GM21367 (cell line): ENCODE measurements at regions not wholly inside any gene's neighbourhood (a gene's known extent, or its start where the extent isn't known, plus 50 kb on each side); places are given as distances from the start of the nearest gene placed in this dataset.

Experiments used
- ATAC-seq: cut with Tn5 transposase; IDR thresholded peaks from one replicate; pipeline ENCODE4 v1.9.1; 2021; ENCODE audit not compliant: unreplicated experiment

DNA sequence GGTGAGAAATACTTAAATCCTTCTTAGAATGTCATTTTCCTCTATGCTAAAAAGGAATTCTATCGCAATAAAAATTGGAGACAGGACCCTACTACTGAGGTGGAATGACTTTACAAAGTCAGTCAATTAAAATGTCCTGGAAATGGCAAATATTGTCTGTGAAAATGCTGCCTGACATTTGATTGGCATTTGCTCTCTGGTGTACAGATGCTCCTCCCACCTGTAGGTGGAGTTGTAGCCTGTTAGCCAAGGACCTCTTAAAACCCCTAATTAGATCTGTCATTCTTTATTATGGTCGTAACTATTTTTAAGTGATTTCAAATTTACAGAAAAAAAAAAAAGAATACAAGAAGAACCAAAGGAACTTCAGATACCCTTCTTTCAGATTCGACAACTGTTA lies 393.1 kb upstream of the KLHL29 start:
- no peak for ATAC-seq

DNA sequence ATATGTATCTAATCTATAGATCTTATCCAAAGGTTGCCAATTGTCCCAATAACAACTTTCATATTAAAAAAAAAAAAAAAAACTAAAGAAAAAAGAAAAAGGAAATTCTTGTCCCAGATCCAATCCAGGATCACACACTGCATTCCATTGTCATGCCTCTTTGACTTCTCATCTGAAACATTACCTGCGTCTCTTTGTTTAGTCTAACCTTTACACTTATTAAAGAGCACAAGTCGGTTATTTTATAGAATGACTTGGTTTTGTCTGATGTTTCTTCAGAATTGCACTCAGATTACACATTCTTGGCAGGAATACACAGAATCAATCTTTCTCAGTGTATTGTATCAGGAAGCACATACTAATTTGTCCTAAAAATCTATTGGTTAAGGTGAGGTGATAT lies 392.5 kb upstream of the KLHL29 start:
- ATAC-seq: no peak

GRCh38 chr2:22993250-22993649 lies 391.7 kb upstream of the KLHL29 start:
- ATAC-seq: no peak

DNA sequence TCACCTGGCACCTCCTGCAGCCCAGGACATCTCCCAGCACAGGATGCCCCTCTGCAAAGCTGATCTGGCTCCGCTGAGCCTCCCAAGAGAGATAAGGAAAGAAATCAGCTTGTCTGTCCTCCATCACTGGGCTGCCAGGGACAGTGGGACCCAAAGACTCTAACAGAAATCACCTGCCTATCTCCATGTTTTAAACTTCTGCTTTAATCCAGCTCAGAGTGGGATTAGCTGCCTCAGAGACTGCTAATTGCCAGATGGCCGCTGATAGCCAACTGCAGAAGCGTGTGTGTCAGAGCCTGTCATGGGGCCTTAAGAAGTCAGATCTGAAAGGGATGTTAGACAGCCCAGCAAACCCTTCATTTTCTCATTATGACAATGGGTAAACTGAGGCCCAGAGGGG lies 389.4 kb upstream of the KLHL29 start:
- no peak for ATAC-seq

DNA sequence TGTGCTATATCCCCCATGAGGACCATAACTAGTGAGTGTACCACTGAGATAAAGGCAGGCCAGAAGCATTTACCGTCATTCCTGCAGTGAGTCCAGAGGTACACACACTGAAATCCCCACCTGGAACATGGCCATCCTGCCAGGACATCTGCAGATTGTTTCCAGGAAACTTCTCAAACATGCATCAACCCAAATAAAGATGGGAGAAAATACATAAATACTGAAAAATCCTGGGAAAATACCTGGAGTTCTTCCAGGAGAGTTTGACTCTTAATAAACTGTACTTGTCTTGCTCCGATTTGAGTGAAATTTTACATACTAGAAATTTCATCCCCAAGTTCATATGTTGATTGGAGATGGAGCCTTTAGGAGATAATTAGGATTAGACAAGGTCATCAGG lies 388.1 kb upstream of the KLHL29 start:
- no peak for ATAC-seq

GRCh38 chr2:22998359-22998758 lies 386.6 kb upstream of the KLHL29 start:
- no peak for ATAC-seq

DNA sequence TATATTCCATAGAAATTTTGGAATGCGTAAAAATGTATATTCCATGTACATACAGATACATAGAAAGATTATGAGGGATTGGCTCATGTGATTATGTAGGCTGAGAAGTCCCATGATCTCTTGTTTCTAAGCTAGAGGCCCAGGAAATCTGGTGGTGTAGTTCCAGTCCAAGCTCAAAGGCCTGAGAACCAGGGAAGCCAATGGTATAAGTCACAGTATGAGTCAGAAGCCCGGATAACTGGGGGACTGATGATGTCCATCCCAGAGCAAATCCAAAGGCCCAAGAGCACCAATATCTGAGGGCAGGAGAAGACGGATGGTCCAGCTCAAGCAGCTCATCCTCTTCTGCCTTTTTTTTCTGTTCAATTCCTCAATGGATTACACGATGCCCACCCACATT lies 385.0 kb upstream of the KLHL29 start:
- no peak for ATAC-seq

DNA sequence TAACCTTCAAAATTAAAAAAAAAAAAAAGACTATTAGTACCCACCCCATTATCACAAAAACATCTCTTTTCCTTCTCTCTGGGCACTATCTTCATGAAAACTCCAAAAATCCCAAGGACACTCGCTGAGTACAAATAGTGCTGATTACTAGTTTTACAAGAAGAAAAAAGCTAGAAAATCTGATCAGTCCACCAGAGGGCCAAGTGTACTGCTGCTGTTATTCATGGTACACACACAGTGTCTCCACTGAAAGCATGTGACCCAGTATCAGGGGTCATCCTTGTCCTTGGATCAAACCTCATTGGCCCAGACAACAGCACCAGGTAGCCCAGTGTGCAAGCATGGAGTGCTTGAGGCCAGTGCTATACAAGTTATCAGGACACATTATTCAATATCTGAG lies 382.7 kb upstream of the KLHL29 start:
- ATAC-seq: no peak

DNA sequence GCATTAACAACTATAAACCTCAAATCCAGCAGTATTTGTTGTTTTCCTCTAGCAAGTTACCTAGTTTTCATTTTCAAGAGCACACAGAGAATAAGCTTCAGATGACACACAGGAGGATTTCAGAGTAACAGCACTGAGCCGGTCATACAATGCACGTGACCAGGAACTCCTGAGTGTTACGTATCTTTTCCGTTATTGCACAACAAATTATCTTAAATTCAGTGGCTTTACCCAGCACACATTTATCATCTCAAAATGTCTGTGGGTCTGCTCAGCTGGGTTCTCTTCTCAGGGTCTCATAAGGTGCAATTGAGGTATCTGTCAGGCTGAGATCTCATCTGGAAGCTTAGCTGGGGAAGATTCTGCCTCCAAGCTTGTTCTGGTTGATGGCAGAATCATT lies 379.5 kb upstream of the KLHL29 start:
- no peak for ATAC-seq

DNA sequence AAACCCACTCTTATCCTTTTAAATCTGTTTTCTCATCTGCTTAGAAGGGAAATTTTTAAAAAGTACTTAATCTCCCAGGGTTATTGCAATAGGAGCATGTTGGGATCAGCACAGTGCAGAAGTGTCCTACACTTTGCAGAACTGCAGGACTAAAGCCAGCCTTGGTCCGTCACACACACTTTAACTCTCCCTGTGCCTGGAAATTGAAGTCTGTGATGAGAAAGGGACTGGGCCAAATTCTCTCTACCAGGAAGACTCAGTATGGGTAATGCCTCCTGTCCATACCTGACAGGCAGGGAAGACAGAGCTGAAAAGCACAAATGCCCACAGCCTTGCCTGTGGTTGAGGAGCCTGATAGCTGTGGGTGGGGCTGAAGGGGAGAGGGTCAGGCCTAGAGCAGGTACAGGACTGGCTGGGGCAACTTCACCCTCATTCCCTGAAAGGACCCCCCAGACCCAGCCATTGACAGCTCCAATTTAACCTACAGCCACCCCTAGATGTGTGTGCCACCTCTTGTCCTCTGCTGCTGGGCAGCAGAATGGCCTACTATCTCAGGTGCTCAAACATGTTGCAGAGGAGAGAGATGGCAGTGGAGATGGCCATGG lies 377.2 kb upstream of the KLHL29 start:
- ATAC-seq: no peak

GRCh38 chr2:23008440-23008839 lies 376.5 kb upstream of the KLHL29 start:
- ATAC-seq: no peak

- no peak for ATAC-seq
These were observed 376.0 kb upstream of the KLHL29 start for GRCh38 chr2:23008951-23009350.

GRCh38 chr2:23009545-23010149 lies 375.3 kb upstream of the KLHL29 start:
- ATAC-seq: no peak

DNA sequence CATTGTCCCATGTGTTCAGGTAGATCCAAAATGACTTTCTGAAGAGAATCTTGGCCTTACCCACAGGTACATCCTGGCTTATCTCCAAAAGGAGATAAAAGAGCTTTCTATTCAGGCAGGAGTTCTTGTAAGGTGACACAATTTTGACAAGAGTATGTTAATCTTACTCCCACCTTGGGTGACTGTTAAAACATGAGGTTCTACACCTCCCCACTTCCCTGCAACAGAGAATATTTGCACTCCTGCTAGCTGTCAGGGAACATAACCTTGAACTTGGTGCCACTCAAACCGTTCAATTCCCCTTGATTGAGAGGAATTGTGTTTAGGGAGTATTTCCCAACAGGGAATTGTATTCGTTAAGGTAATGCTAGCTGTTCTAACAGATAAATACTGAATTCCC lies 372.5 kb upstream of the KLHL29 start:
- no peak for ATAC-seq

DNA sequence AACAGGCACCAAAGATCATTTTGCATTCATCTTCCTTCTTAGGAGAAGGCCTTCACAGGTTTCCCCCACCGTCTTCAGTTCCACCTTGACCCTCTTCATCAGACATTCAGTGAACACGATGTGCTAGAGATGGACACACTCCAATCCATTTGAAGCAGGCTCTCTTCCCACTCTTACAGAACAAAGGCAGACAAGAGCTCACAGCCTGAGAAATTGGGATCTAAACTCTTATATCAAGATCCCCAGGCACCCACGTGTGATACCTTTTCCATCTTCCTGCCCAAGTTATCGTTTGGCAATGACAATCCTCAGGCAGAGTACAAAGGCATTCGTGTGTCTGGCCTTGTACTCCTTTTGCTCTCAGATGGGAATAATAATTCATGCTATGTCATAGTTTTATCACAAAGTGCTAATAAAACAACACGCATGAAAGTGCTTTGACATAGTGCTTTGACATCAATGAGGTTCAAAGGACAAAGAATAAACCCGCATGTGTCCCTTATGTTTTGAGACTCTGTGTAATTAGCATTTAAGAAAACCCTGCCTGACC lies 369.3 kb upstream of the KLHL29 start:
- no peak for ATAC-seq

DNA sequence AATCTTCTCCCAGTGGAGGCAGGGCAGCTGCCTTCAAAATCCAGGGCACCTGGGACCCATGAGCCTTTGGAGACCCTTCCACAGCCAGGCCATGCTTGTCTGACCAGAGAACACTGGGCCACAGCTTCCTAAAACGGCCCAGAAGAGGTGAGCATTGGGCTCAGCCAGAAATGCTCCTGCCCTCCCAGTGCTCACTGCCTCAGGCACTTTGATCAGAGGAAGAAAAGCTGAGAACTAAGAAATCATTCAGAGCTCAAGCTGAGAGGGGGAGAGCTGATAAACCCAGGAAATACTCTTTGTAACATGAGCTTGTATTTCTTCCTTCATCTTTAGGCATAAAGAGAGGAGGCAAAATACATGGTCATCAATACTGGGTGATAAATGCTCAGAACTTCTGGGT lies 365.5 kb upstream of the KLHL29 start:
- no peak for ATAC-seq

DNA sequence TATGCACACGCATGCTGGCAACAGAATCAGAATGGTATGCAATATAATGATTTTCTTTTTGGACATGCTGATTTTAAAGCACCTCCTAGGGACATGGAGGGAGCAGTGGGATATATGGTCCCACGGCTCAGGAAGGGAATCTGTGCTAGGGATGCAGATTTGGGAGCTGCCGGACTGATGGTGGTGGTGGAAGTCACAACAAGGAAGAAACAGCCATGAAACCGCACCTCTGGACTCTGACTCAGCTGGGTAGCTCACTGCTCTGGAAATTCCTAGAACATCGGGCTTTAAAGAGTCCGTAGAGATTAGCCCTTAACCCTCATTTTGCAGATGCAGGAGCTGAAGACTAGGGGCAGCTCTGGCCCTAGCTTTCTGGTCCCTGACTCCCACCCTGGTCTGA lies 364.3 kb upstream of the KLHL29 start:
- no peak for ATAC-seq

GRCh38 chr2:23021311-23022120 lies 363.5 kb upstream of the KLHL29 start:
- ATAC-seq: no peak

GRCh38 chr2:23023722-23024121 lies 361.3 kb upstream of the KLHL29 start:
- no peak for ATAC-seq

- ATAC-seq: no peak
These were observed 358.3 kb upstream of the KLHL29 start for GRCh38 chr2:23026671-23027070.

DNA sequence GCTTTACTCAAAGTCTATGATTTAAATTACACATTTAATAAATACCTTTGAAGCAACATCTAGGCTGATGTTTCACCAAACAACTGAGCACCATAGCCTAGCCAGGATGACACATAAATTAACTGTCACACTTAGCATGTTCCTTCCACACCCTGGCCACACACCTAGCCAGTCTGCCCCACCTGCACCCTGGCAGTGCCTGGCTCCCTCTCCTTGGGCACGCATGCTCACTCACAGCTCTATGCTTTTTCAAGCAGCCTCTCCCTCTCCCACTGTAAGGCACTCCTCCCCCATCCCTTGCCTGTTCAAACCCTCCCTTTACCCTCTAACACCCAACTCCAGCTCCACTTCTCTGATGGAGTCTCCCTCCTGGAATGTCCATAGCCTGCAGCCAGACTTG lies 357.6 kb upstream of the KLHL29 start:
- ATAC-seq: no peak

- ATAC-seq: no peak
These were observed 356.9 kb upstream of the KLHL29 start for GRCh38 chr2:23028106-23028505.
